ENCODE measurements at regions not wholly inside any gene's neighbourhood (a gene's known extent, or its start where the extent isn't known, plus 50 kb on each side); places are given as distances from the start of the nearest gene placed in this dataset.
"Not testable (repeated sequence)": the region's sequence is repeated elsewhere in the genome, so short reads cannot be mapped to it uniquely, and the experiment has no call there.

DNA sequence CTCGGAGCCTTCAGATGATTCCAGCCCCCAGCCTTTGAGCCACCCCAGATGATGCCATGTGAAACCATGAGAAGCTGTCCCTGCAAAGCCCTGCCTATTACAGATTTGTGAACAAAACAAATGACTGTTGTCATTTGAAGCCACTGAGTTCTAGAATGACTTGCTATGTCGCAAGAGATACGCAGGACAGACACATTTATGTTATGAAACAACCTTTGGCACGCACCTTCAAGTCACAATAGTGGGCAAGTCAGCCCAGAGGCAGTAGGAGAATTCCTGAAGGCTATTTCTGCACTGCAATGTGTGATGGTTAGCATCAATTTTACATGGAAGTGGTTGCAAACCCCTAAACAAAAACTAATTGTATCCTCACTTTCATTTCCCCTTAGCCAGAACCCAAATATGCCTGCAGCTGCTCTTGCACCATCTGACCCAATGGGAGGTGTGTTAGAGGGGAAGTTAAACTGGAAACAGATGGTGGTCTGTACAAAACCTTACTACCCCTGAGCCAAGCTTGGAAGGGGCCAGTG is 174.4 kb upstream of the ATP6AP2 start:
- DNase-seq = no peak

DNA sequence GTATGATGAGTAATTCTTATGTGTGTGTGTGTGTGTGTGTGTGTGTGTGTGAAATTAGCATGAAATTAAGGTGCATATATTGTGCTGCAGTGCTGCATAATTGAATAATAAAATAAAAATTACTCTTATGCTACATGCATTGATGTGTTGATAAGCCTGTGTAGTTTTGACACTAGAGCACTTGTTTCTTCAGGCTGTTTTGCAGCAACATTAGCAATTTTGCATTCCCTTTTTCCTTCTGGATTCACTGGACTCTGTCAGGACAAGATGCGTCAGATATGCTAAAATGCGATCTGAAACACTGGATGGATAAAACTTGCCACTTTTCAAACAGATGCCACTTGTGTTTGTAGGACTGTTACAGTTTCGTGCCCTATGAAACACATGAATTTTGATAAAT is 175.4 kb upstream of the ATP6AP2 start:
- no peak for DNase-seq

DNA sequence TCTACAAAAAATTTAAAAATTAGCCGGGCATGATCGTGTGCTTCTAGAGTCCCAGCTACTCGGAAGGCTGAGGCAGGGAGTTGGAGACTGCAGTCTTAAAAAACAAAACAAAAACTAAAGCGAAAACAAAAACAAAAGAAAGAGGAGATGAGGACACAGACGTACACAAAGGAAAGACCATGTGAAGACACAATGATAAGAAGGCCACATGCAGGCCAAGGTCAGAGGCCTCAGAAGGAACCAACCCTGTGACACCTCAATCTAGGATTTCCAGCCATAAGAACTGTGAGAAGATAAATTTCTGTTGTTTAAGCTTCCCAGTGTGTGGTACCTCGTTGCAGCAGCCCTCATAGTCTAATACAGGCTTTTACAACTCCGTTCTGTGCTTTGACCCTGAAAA is 177.0 kb upstream of the ATP6AP2 start:
- DNase-seq = no peak

DNA sequence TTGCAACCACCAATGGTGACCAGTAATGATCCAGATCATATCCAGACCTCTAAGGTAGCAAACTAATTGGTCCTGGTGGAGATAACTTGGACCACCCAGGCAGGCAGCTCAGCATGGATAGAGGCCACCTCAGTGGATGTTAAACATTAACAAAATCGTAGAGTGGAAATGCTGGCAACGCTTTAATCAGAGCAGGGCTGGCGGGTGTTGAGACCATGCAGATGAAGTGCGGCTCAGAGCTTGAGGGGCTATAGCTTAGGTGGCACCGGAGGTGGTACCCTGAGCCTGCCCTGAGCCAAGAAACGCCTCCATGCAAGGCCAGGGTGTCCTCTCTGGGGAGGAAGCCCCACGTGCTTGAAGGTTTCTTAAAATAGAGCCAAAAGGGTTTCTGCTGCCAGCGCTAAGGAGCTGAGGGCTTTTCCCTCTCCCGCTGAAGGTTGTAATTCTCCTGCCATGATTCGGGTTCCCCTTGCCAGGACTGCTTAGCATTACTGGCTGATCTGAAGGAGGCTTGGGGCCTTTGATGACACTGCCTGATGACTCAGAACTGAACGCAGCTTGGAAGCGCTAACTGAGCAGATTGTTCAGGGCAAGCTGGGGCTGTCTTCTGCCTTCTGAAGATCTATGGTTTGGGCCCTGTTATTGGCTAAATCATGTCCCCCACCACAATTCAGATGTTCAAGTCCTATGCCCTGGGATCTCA is 177.8 kb upstream of the ATP6AP2 start:
- DNase-seq = no peak

DNA sequence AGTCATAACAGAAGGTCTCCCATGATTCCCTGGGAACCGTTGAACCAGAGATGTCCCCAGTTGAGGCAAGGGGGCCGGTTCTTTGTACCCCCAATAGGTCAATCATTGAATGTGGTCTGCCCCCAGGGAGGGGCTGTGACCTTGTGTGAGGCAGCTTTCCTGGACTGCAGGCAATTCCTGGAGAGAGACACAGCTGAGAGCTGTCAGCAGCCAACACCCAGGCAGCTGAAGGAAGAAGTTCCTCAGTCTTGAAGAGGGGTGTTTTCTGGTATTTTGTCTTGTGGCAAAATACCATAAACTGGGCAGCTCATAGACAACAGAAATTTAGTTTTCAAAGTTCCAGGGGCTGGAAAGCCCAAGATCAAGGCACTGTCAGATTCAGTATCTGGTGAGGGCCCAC is 185.7 kb upstream of the ATP6AP2 start:
- DNase-seq = no peak

DNA sequence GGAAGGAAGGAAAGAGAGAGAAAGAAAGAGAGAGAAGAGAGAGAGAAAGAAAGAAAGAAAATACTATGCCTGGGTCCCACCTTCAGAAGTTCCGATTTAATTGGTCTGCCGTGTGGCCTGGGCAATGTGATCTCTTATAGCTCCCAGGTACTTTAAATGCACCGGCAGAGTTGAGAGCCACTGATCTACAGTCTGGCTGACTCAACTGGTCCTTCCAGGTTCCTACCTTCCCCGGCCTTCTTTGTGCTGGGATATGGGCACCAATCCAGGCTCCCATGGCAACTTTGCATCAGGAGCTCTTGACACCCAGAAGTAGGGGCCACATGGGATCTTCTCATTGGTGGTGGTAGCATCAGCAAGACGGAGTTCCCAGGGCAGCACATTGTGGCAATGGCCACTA is 186.5 kb upstream of the ATP6AP2 start:
- no peak for DNase-seq

DNA sequence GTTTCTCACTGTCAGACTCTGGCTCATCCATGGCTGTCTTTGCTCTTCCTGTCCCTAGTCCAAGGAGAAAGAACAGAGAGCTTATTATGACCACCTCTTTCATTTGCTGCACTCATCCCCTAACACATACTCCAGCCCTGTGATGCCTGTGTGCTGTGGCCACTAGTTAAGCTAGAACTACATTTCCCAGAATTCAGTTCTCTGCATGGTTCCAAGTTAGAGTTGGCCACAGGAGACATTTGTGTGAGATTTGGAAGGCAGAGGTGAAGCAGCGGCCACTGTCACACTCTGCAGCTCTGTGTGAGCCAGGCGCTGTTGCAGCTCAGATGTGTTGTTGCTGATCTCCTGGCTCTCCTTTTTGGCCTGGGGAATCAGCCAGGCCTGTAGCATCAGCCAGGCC is 188.2 kb upstream of the ATP6AP2 start:
- DNase-seq = no peak

DNA sequence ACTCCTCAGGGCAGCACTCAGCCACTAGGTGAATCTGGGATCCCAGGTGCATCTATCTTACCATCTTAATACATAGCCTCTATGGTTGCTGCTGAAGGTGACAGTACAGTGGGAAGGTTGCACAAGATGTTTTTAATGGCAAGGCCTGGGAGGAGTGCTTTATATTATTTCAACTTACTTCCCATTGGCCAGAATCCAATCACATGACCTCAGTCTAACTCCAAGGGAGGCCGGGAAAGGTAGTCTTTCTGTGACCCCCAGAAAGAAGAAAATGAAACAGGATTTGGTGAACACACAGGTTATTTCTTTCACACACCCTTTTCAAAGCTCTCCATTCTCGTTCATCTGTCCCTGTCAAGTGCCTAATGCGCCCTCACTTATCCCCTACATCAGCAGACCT is 189.1 kb upstream of the ATP6AP2 start:
- no peak for DNase-seq

DNA sequence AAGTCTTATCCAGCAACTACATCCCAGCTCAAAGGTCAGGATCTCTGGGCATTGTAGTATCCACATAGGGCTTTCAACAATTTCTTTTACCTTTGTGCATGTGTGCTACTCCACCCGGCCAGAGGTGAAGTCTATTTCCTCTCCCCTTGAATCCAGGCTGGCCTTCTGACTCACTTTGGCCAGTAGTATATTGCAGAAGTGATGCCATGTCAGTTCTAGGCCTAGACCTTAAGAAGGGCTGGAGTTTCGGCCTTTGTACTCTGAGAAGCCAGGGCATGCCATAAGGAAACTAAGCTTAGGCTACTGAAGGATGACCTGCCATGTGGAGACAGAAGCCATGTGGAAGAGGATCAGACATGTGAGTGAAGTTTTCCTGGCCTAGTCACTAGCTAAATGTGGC is 191.2 kb upstream of the ATP6AP2 start:
- no peak for DNase-seq

DNA sequence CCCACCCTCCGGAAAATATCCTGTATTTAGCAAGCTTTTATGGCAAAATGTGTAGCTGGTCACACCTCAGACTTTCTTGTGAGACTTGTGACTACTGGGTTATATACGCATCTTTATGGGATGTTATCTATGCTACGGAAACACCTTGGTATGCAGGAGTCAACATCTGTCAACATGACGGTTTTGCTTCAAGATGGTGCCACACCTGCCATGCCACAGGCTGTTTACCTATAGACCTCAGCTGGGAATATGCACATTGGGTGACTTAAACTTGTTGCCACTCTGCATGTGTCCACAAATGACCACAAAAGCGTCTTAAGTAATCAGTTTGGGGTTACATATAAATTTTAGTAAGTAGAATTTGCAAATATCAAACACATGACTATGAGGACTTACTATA is 192.3 kb upstream of the ATP6AP2 start:
- DNase-seq = no peak

DNA sequence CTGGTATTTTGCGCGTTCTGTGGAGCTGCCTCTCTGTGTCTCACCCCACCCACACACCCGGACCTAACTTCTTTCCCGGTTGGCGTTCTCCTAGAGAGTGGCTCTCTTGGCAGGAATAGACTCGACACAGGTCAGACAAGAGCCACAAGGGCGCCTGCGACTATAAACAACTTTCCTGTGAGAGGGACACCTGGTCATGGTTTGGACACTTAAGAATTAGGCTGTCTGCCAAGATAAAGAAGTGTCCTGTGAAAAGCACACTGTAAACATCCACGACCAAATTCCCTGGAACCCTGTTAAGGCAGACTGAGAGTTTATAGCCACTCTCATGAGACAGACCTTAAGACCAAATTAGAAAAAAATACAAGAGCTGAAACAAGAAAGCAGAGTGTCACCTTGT is 192.9 kb upstream of the ATP6AP2 start:
- not testable (repeated sequence) for DNase-seq

DNA sequence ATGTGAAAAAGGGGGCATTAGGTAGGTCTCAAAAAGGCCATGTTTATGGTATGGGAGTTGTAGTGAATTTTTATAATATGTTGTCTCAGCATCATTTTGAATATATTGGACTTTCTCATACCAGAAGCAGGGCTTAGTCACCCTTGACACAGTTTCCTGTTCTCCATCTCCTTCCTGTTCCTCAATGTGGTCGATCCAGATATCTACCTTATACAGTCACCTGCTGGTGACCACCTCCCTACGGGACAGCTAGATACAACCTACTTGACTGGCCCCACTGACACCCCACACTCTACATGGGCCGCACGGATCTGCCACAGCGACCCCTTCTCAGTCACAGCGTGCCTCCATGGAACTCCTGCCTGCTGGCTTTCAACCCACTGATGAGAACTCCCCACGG is 193.5 kb upstream of the ATP6AP2 start:
- not testable (repeated sequence) for DNase-seq

DNA sequence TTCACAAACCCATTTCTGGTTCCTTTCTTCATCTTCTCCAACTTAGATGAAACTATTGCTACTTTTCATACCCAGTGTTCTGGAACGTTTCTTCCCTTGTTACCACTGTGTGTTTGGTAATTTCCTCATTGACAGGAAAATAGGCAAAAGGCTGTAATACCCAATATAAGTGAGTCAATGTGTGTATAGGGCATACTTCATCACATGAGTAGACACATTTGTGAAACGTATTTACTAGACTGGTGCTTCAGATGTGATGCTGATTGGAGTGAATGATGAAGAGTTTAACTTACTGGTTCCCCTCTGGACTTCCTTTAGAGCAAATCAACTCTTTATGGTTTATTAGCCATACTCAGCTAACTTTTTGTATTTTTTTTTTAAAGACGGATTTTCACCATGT is 195.1 kb upstream of the ATP6AP2 start:
- DNase-seq = no peak

DNA sequence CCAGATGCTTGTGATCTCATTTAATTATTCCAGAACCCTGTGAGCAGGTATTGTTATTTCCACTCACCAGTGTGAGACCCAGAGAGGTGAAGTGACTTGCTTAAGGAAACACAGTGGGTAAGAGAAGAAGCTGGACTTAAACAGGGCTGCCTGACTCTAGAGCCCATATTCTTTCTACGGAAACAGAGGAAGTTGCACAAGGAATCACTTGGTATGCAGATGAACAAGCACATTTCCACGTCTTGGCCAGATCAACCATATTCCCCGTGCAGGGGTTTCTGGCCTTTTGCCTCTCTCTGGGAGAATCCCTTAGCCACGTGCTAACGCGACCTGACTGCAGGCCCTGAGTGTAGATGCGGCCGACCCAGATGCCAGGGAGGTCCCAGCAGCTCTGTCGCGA is 195.5 kb upstream of the ATP6AP2 start:
- no peak for DNase-seq

DNA sequence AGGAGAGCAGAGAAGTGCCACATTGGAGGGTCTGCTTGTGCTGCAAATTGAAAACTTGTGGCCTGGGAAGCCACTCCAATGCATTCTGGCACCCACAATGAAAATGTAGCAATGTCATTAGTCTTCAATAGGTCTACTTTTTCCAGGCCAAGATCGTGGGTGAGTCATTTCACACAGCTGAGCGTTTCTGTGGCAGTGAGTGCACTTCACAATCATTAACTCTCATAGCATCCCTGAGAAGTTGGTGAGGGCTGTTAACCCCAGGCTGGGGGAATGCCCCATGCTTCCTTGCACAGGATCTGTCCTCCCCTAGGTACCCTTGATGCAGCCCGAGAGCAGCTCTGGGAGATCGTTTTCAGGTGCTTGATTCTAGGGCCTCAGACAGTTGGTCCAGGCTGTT is 196.8 kb upstream of the ATP6AP2 start:
- no peak for DNase-seq

DNA sequence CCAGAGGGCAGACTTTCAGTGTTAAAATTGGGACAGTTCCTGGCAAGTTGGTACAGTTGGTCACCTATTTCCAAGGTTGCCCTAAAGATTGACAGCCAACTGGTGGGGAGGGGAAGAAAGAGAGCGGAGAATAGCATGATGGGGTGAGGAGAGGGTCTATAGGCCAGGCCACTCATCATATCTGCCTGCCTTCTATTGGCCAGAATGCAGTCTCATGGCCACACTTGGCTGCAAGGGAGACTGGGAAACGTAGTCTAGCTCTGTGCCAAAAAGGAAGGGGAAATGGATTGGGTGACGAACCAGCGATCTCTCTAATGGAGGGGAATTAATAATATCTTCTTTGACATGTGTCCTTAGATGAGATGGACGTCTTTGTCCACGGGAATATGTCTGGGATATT is 197.4 kb upstream of the ATP6AP2 start:
- DNase-seq = no peak

DNA sequence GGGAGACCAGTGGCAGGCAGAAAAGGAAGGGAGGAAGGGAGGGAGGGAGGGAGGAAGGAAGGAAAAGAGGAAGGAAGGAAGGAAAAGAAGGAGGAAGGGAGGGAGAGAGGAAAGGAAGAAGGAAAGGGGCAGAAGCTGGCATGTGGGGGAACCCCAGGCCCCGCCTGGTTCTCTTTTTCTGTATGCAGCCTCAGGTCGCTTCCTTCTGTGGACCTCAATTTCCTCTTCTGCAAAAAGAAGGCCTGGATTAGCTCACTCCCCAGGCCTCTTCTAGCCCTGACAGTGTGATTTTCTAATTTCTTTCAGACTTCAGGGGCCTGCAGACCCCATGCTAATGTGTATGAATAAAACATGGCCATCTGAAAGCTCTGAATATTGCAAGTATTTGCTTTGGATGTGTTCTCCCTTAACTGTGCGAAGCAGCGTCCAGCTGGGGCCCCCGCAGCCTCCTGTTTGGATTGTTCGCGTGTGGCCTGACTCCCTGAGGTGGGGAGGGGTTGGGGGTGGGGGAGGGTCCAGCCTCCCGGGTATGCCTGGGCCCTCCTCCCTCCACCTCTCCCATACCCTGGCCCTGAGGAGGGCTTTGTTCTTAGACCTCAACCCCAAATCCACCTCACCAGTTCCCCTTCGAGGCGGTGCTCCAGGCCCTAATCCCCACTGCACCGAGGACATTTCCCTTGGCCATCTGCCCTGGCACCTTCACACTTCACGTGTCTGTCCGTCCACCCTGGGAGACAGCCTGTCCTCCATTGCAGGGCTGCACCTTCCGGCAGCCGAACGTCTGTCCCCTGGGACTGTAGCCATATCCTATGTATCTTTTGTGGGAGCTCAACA is 199.9 kb upstream of the ATP6AP2 start:
- DNase-seq = no peak

DNA sequence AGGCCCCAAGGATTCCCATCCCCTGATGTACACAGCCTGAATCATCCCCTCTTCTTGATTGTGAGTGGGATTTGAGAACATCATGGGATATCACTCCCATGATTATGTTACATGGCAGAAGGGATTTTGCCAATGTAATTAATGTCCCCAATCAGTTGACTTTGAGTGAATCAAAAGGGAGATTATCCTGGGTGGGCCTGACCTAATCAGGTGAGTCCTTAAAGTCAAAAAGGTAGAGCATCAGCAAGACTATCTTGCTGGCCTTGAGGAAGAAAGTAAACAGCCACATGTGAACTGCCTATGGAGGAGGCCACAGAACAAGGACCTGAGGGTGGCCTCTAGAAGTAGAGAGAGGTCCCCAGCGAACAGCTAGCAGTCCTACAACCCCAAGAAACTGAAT is 203.1 kb upstream of the ATP6AP2 start:
- DNase-seq = no peak

DNA sequence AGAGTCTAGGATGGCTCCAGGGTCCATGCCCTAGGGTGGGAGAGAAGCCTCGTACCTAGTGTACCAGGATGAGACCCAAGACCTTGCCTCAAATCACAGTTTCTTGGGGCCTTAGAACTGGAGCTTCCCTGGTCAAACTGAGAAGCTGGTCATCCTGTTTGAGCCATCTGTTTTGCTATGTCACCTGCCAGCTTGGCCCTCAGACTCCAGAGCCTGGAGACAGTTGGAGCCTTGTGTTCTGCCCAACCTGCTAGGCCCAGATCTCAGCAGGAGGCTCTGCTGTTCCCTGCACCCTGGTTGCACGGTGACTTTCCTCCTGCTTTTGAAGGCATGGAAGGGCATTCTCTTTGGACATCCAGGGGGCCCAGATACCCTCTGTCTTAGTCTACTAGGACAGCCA is 206.3 kb upstream of the ATP6AP2 start:
- no peak for DNase-seq

DNA sequence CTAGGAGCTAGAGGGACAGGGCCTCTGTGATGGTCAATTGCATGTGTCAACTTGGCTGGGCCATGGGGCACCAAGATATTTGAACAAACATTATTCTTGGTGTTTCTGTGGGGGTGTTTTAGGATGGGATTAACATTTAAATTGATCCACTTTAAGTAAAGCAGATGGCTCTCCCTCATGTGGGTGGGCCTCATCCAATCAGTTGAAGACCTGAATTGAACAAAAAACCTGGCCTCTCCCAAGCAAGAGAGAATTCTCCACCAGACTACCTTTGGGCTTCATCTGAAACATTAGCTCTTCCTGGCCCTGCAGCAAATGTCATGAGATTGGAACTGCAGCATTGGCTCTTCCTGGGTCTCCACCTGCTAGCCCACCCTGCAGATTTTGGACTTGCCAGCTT is 207.1 kb upstream of the ATP6AP2 start:
- DNase-seq = no peak

DNA sequence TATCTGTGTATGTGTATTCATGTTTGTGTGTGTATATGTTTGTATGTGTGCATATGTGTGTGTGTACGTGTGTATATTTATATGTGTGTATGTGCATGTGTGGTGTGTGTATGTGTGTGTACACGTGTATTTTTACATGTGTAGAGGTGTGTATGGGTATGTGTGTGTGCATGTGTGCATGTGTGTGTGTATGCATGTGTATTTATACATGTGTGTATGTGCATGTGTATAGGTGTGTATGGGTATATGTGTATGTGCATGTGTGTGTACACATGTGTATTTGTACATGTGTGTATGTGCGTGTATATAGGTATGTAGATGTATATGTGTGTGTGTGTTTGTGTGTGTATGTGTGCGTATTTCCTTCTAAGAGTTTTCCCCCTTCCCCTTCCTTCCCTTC is 207.7 kb upstream of the ATP6AP2 start:
- DNase-seq = no peak

DNA sequence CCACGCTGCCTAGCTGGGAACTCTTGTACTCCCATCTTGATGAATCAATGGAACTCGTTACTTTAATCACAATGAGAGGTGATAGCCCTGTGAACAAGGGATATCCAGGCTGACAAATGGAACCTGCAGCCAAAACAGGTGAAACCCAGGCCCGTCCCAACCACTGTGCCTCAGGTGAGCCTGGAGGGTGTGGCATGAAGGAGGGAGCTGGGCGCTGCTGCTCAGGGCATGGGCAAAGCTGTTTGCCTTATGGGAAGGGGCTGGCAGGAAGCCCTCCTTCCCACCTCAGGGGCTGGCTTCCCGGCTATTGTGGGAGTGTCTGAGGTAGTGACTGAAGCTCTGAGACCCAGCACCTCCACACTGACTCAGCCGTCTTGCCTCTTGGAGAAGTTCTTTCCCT is 209.4 kb upstream of the ATP6AP2 start:
- no peak for DNase-seq

DNA sequence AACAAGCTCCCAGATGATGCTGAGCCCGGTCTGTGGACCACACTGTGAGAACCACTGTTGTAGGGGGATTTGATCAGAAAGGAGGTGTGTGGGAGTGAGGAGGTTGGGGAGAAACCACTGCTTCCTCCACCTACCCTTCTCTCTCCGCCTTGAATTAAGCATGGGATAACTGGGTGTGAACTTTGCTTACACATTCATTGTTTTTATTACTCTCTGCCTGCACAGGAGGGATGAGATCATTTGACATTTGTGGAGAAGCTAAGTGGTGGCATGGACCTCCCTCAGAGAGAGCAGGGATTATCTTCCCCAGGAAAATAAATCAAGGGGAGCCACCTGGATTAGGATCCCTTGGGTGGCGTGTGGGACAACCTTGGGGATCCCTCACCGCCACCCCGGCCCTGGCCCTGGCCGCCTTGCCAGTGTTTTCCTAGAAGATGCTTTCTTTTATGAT is 212.1 kb upstream of the ATP6AP2 start:
- no peak for DNase-seq

DNA sequence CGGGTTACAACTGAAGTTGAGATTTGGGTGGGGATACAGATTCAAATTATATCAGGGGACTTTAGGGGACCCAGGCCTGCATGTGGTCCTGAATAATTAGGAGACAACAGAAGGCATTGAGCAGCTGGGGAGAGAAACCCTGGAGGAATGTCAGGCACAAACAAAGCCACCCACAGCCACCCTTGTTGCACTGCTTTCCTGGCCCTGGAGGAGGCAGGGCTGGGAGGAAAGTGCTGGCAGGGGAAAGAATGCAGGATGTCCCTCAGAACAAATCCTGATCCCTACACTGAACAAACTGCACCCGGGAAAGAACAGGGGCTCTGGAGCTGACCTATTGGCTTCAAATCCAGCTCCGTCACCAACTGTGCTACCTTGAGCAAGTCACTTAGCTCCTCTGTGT is 214.1 kb upstream of the ATP6AP2 start:
- no peak for DNase-seq

Data from NCI-H2107 (cell line).